H9 (cell line): ENCODE measurements at regions not wholly inside any gene's neighbourhood (a gene's known extent, or its start where the extent isn't known, plus 50 kb on each side); places are given as distances from the start of the nearest gene placed in this dataset.

ENCODE experiments used
- DNase-seq: peaks from one replicate; pipeline ENCODE4 v3.0.0-alpha.2; 2017
- H2AFZ ChIP-seq: one replicate; pipeline ENCODE4 v1.6.1; 2013; ENCODE audit warnings: mild to moderate bottlenecking, low read length, control low read depth, moderate library complexity
- H2AK5ac ChIP-seq: 2 replicates; pipeline ENCODE4 v1.6.1; 2013; ENCODE audit warnings: low read length, control low read depth, mixed read lengths; ENCODE audit not compliant: insufficient read length
- H2BK120ac ChIP-seq: one replicate; pipeline ENCODE4 v1.6.1; 2013; ENCODE audit warnings: low read depth, mild to moderate bottlenecking, low read length, control low read depth, inconsistent platforms; ENCODE audit not compliant: poor library complexity, severe bottlenecking
- H2BK12ac ChIP-seq: 2 replicates; pipeline ENCODE4 v1.6.1; 2013; ENCODE audit warnings: low read length, control low read depth, mixed read lengths, low read depth; ENCODE audit not compliant: insufficient read length
- H2BK15ac ChIP-seq: 2 replicates; pipeline ENCODE4 v1.6.1; 2013; ENCODE audit warnings: low read depth, low read length, control low read depth
- H2BK20ac ChIP-seq: one replicate; pipeline ENCODE4 v1.6.1; 2013; ENCODE audit warnings: low read depth, mild to moderate bottlenecking, low read length, control low read depth, inconsistent platforms; ENCODE audit not compliant: poor library complexity, severe bottlenecking
- H2BK5ac ChIP-seq: 2 replicates; pipeline ENCODE4 v1.6.1; 2013; ENCODE audit warnings: low read length, control low read depth, mixed read lengths; ENCODE audit not compliant: insufficient read length
- H3K14ac ChIP-seq: 2 replicates; pipeline ENCODE4 v1.6.1; 2013; ENCODE audit warnings: low read length, control low read depth; ENCODE audit not compliant: insufficient read depth
- H3K18ac ChIP-seq: 2 replicates; pipeline ENCODE4 v1.6.1; 2013; ENCODE audit warnings: low read depth, mild to moderate bottlenecking, mixed read lengths, low read length, control low read depth; ENCODE audit not compliant: insufficient read length
- H3K23ac ChIP-seq: 2 replicates; pipeline ENCODE4 v1.6.1; 2013; ENCODE audit warnings: low read length, control low read depth, mixed read lengths, low read depth; ENCODE audit not compliant: insufficient read length
- H3K23me2 ChIP-seq: 2 replicates; pipeline ENCODE4 v1.6.1; 2013; ENCODE audit warnings: low read depth, mild to moderate bottlenecking, mixed read lengths, low read length, control low read depth; ENCODE audit not compliant: insufficient read length, poor library complexity, severe bottlenecking
- H3K27ac ChIP-seq: 2 replicates; pipeline ENCODE4 v1.5.1; 2013; ENCODE audit warnings: low read length, control low read depth, mixed read lengths, low read depth; ENCODE audit not compliant: insufficient read length
- H3K27me3 ChIP-seq: 2 replicates; pipeline ENCODE4 v1.6.1; 2013; ENCODE audit warnings: low read length, control low read depth, inconsistent platforms; ENCODE audit not compliant: insufficient read depth
- H3K4ac ChIP-seq: 2 replicates; pipeline ENCODE4 v1.6.1; 2013; ENCODE audit warnings: low read depth, mild to moderate bottlenecking, control low read depth, inconsistent platforms, low read length, moderate library complexity
- H3K4me1 ChIP-seq: 2 replicates; pipeline ENCODE4 v1.6.1; 2013; ENCODE audit warnings: low read length, control low read depth, inconsistent platforms; ENCODE audit not compliant: insufficient read depth
- H3K4me2 ChIP-seq: 2 replicates; pipeline ENCODE4 v1.6.1; 2013; ENCODE audit warnings: low read length, control low read depth, mixed read lengths; ENCODE audit not compliant: insufficient read length, insufficient read depth
- H3K56ac ChIP-seq: 2 replicates; pipeline ENCODE4 v1.6.1; 2013; ENCODE audit warnings: low read depth, mild to moderate bottlenecking, mixed read lengths, low read length, control low read depth; ENCODE audit not compliant: insufficient read length
- H3K79me1 ChIP-seq: 2 replicates; pipeline ENCODE4 v1.6.1; 2013; ENCODE audit warnings: low read depth, mild to moderate bottlenecking, moderate library complexity, low read length, control low read depth, inconsistent platforms; ENCODE audit not compliant: insufficient read depth, poor library complexity, severe bottlenecking
- H3K79me2 ChIP-seq: 2 replicates; pipeline ENCODE4 v1.6.1; 2013; ENCODE audit warnings: low read length, control low read depth, inconsistent platforms; ENCODE audit not compliant: insufficient read depth
- H3K9ac ChIP-seq: 2 replicates; pipeline ENCODE4 v1.6.1; 2013; ENCODE audit warnings: low read length, control low read depth, mixed read lengths; ENCODE audit not compliant: insufficient read length; ENCODE audit errors: extremely low read depth
- H3K9me3 ChIP-seq: one replicate; pipeline ENCODE4 v1.6.1; 2013; ENCODE audit warnings: low read depth, low read length, inconsistent platforms; ENCODE audit not compliant: control insufficient read depth
- H3T11ph ChIP-seq: one replicate; pipeline ENCODE4 v1.6.1; 2013; ENCODE audit warnings: mild to moderate bottlenecking, low read length, control low read depth, inconsistent platforms
- H4K20me1 ChIP-seq: one replicate; pipeline ENCODE4 v1.6.1; 2013; ENCODE audit not compliant: control insufficient read depth, insufficient read length, insufficient read depth
- H4K5ac ChIP-seq: 2 replicates; pipeline ENCODE4 v1.6.1; 2013; ENCODE audit warnings: low read depth, mild to moderate bottlenecking, mixed read lengths, low read length, control low read depth; ENCODE audit not compliant: insufficient read length
- H4K8ac ChIP-seq: replicated peaks from 2 replicates; pipeline ENCODE4 v1.6.1; 2013; ENCODE audit warnings: low read length, control low read depth, mixed read lengths, low read depth; ENCODE audit not compliant: insufficient read length
- H4K91ac ChIP-seq: 2 replicates; pipeline ENCODE4 v1.6.1; 2013; ENCODE audit warnings: low read depth, mild to moderate bottlenecking, moderate library complexity, mixed read lengths, low read length, control low read depth; ENCODE audit not compliant: insufficient read length
- H3K27ac Mint-ChIP-seq, 3 experiments: 2 replicates in 2 of 3; 3 replicates in 1 of 3; pipeline ENCODE4 v1.8.0; 2020 to 2021; ENCODE audit warnings: mixed read lengths in 3 of 3, mild to moderate bottlenecking in 1 of 3, moderate library complexity in 1 of 3
- H3K27me3 Mint-ChIP-seq: 2 replicates; pipeline ENCODE4 v1.8.0; 2021; ENCODE audit warnings: low read depth, mild to moderate bottlenecking, moderate library complexity, mixed read lengths
- H3K36me3 Mint-ChIP-seq, 3 experiments: 2 replicates in 2 of 3; 3 replicates in 1 of 3; pipeline ENCODE4 v1.8.0; 2020 to 2021; ENCODE audit warnings: low read depth in 3 of 3, mixed read lengths in 3 of 3; ENCODE audit not compliant: insufficient read depth in 1 of 3
- H3K4me1 Mint-ChIP-seq, 2 experiments: 2 replicates each; pipeline ENCODE4 v1.8.0; 2020; ENCODE audit warnings: mixed read lengths in 2 of 2
- H3K4me3 Mint-ChIP-seq, 2 experiments: 2 replicates in 1 of 2; 3 replicates in 1 of 2; pipeline ENCODE4 v1.8.0; 2020 to 2021; ENCODE audit warnings: mild to moderate bottlenecking in 2 of 2, mixed read lengths in 2 of 2, moderate library complexity in 1 of 2
- H3K9me3 Mint-ChIP-seq, 2 experiments: 2 replicates in 1 of 2; 3 replicates in 1 of 2; pipeline ENCODE4 v1.8.0; 2020; ENCODE audit warnings: mild to moderate bottlenecking in 2 of 2, mixed read lengths in 2 of 2, moderate library complexity in 1 of 2
- WGBS: extraction: QIAGEN DNeasy Blood & Tissue Kit; methylation state at CpG from one replicate; pipeline ENCODE4 v1.1.7; 2013; ENCODE audit warnings: missing lambda C conversion rate, low lambda C conversion rate, mixed read lengths; ENCODE audit not compliant: insufficient read length; ENCODE audit errors: extremely low coverage; 5-methylcytosine and 5-hydroxymethylcytosine counted together
- TF ChIP-seq, protein P1 (sequence below): fragments of 200-600 bp; sonication (generic); conservative IDR thresholded peaks from 3 replicates; pipeline ENCODE4 v1.8.0; 2021; ENCODE audit warnings: antibody characterized with exemption, mild to moderate bottlenecking

DNA sequence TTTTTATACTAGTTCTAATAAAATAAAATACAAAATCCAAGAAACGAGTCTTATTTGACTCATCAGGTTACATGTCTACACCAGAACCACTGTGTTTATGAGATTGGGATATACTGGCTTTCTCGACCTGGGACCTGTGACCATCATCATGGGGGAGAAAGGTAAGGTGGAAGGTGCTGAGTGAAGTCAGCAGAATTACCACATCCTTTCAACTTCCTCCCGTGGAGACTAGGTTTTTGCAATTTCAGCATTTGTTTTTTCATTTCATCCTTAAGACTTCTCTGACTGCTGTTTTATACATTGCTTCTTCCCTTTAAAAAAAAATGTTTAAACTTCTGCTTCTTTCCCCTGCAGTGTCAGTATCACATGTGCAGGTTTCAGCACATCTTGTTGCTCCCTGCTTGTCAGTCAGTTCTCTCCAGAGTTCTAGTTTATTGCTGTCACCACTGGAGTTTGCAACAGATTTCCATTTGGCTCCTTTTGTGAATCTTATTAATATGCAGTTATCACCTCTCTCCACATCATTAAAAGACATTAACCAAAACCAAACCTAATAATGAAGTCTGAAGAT lies 60.4 kb upstream of the HAO2 start:
- Histone ChIP-seq H4K8ac (no peak overlapping the region), H3K56ac (no peak overlapping the region), H4K91ac (no peak overlapping the region), H2AFZ (no peak overlapping the region), H2AK5ac (no peak overlapping the region), H3K9ac (no peak overlapping the region), H3K9me3 (no peaks in the 10 kb centered on the region), H3K23me2 (no peaks in the 10 kb centered on the region), H3K4me1 (no peaks in the 10 kb centered on the region; the same call in 1 of the 2 replicates), H2BK120ac (no peak overlapping the region), H4K20me1 (no peaks in the 10 kb centered on the region), H3K4me2 (no peak overlapping the region), H3K18ac (no peak overlapping the region), H2BK12ac (no peak overlapping the region), H3K79me2 (no peaks in the 10 kb centered on the region), H2BK5ac (no peak overlapping the region), H4K5ac (no peak overlapping the region), H3K23ac (no peak overlapping the region), H3K79me1 (no peaks in the 10 kb centered on the region), H3T11ph (no peak overlapping the region), H2BK15ac (no peak overlapping the region), H2BK20ac (no peak overlapping the region), H3K4ac (no peak overlapping the region), H3K27me3 (no peaks in the 10 kb centered on the region), H3K27ac (no peak overlapping the region), H3K14ac (no peak overlapping the region)
- no peak for DNase-seq
- TF ChIP-seq, protein P1, sequence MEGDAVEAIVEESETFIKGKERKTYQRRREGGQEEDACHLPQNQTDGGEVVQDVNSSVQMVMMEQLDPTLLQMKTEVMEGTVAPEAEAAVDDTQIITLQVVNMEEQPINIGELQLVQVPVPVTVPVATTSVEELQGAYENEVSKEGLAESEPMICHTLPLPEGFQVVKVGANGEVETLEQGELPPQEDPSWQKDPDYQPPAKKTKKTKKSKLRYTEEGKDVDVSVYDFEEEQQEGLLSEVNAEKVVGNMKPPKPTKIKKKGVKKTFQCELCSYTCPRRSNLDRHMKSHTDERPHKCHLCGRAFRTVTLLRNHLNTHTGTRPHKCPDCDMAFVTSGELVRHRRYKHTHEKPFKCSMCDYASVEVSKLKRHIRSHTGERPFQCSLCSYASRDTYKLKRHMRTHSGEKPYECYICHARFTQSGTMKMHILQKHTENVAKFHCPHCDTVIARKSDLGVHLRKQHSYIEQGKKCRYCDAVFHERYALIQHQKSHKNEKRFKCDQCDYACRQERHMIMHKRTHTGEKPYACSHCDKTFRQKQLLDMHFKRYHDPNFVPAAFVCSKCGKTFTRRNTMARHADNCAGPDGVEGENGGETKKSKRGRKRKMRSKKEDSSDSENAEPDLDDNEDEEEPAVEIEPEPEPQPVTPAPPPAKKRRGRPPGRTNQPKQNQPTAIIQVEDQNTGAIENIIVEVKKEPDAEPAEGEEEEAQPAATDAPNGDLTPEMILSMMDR, result no peak
- no peaks in the 10 kb centered on the region; the same call in 1 of the 2 replicates for H3K27me3 Mint-ChIP-seq
- WGBS, result no CpG with 5 or more reads among the region's 3 CpGs
- no peak overlapping the region for H3K27ac Mint-ChIP-seq
- H3K36me3 Mint-ChIP-seq, result no peaks in the 10 kb centered on the region
- no peak overlapping the region for H3K4me3 Mint-ChIP-seq
- H3K9me3 Mint-ChIP-seq, result no peaks in the 10 kb centered on the region
- H3K4me1 Mint-ChIP-seq, result peaks cover 3 to 11% of the 10 kb centered on the region in 2 experiments
